Endothelial cell of umbilical vein (primary cell): ENCODE measurements at regions not wholly inside any gene's neighbourhood (a gene's known extent, or its start where the extent isn't known, plus 50 kb on each side); places are given as distances from the start of the nearest gene placed in this dataset.
"Not testable (repeated sequence)": the region's sequence is repeated elsewhere in the genome, so short reads cannot be mapped to it uniquely, and the experiment has no call there.

Experiments
- BruUV-seq: library from RNA; stranded (reverse); fragments of 400-500 nt; replicated peaks from 2 replicates; lab custom pipeline; 2021; lab: Mats Ljungman, UMichigan
- CTCF ChIA-PET: fragments of 300-600, 350-600 bp; sonication (Branson Sonifier 250); formaldehyde crosslinking; loops from one replicate; lab custom pipeline; 2021; ENCODE audit warnings: antibody characterized with exemption, inconsistent platforms; lab: Charles Lee
- POLR2A ChIA-PET: fragments of 300-600, 350-600 bp; sonication (Branson Sonifier 250); formaldehyde crosslinking; loops from one replicate; lab custom pipeline; 2021; ENCODE audit warnings: antibody characterized with exemption, inconsistent platforms; lab: Charles Lee
- DNase-seq: peaks from one replicate; pipeline ENCODE4 v3.0.0-alpha.2; 2011; ENCODE audit warnings: low read depth, low spot score
- FAIRE-seq: peaks from 2 replicates; lab custom pipeline; 2011; peaks lifted over from hg19 to GRCh38; lab: Jason Lieb, UNC
- H2AFZ ChIP-seq: 2 replicates; pipeline ENCODE4 v1.6.0; 2012; ENCODE audit warnings: low read depth, low read length, control low read depth, inconsistent platforms
- H3K27ac ChIP-seq: 2 replicates; pipeline ENCODE4 v1.5.1; 2011; ENCODE audit warnings: low read depth, mild to moderate bottlenecking, control low read depth, low read length, moderate library complexity; ENCODE audit not compliant: insufficient read depth
- H3K27me3 ChIP-seq, 2 experiments: 2 replicates each; pipeline versions ENCODE4 v1.6.0 to v1.6.1; 2011; ENCODE audit warnings: low read length in 2 of 2, mixed read lengths in 1 of 2; ENCODE audit not compliant: control insufficient read depth in 2 of 2, insufficient read depth in 2 of 2
- H3K36me3 ChIP-seq, 2 experiments: 2 replicates in 1 of 2; 3 replicates in 1 of 2; pipeline ENCODE4 v1.5.1; 2011; ENCODE audit warnings: low read length in 2 of 2, mild to moderate bottlenecking in 1 of 2, moderate library complexity in 1 of 2; ENCODE audit not compliant: control insufficient read depth in 2 of 2, insufficient read depth in 2 of 2; ENCODE audit errors: extremely low read depth in 1 of 2
- H3K4me1 ChIP-seq: 3 replicates; pipeline ENCODE4 v1.5.1; 2011; ENCODE audit warnings: mild to moderate bottlenecking, low read length; ENCODE audit not compliant: control insufficient read depth, insufficient read depth; ENCODE audit errors: extremely low read depth
- H3K4me2 ChIP-seq: 2 replicates; pipeline ENCODE4 v1.6.1; 2011; ENCODE audit warnings: low read length, control low read depth, mixed read lengths; ENCODE audit not compliant: insufficient read depth
- H3K4me3 ChIP-seq, 3 experiments: fragments of 200-600 bp in 1 of 3; sonication (generic), shearing (Covaris generic) in 1 of 3; replicated peaks in 1 of 3; 2 replicates each; pipeline ENCODE4 v1.5.1; 2011 to 2016; ENCODE audit warnings: control low read depth in 3 of 3, low read length in 3 of 3, mild to moderate bottlenecking in 2 of 3, inconsistent platforms in 1 of 3, low read depth in 1 of 3, moderate library complexity in 1 of 3; ENCODE audit not compliant: insufficient read depth in 1 of 3
- H3K79me2 ChIP-seq: 2 replicates; pipeline ENCODE4 v1.6.0; 2012; ENCODE audit warnings: low read length, inconsistent platforms; ENCODE audit not compliant: control insufficient read depth, insufficient read depth
- H3K9ac ChIP-seq: replicated peaks from 2 replicates; pipeline ENCODE3; 2011; ENCODE audit warnings: low read length, control low read depth; ENCODE audit not compliant: insufficient read depth; ENCODE audit errors: extremely low read depth
- H3K9me1 ChIP-seq: replicated peaks from 3 replicates; pipeline ENCODE4 v1.6.0; 2011; ENCODE audit warnings: mild to moderate bottlenecking, low read length; ENCODE audit not compliant: control insufficient read depth, insufficient read depth; ENCODE audit errors: extremely low read depth
- H3K9me3 ChIP-seq: replicated peaks from 2 replicates; pipeline ENCODE4 v1.5.1; 2012; ENCODE audit warnings: low read length, inconsistent platforms; ENCODE audit not compliant: control insufficient read depth, insufficient read depth
- H4K20me1 ChIP-seq: replicated peaks from 2 replicates; pipeline ENCODE3; 2011; ENCODE audit warnings: mild to moderate bottlenecking, low read length; ENCODE audit not compliant: control insufficient read depth, insufficient read depth; ENCODE audit errors: extremely low read depth
- FOS ChIP-seq: IDR thresholded peaks from 2 replicates; pipeline ENCODE4 v1.6.1; 2011; ENCODE audit warnings: mild to moderate bottlenecking, low read length, moderate library complexity, borderline replicate concordance; ENCODE audit not compliant: insufficient read depth
- MYC ChIP-seq: IDR thresholded peaks from one replicate; pipeline ENCODE4 v1.6.1; 2011; ENCODE audit warnings: mild to moderate bottlenecking, low read depth, low read length
- POLR2AphosphoS5 ChIP-seq: IDR thresholded peaks from 2 replicates; pipeline ENCODE4 v1.6.1; 2012; ENCODE audit warnings: low read depth, mild to moderate bottlenecking, control low read depth, low read length, moderate library complexity; ENCODE audit not compliant: insufficient read depth
- dilution Hi-C: fragments of 300-500 bp; cut with MboI; formaldehyde crosslinking; loops from one replicate; pipeline ENCODE4 v1.15.0; 2019; ENCODE audit warnings: low sequenced_read_pairs; ENCODE audit not compliant: extremely low pct_ligation_motif_present
- intact Hi-C: fragments of 100-400 bp; cut with micrococcal nuclease; formaldehyde crosslinking; loops from one replicate; pipeline ENCODE4 v1.10.0; 2022
- TF ChIP-seq, protein P1 (sequence below): IDR thresholded peaks from 2 replicates; pipeline ENCODE4 v1.6.1; 2011; ENCODE audit not compliant: insufficient read depth, insufficient read length

DNA sequence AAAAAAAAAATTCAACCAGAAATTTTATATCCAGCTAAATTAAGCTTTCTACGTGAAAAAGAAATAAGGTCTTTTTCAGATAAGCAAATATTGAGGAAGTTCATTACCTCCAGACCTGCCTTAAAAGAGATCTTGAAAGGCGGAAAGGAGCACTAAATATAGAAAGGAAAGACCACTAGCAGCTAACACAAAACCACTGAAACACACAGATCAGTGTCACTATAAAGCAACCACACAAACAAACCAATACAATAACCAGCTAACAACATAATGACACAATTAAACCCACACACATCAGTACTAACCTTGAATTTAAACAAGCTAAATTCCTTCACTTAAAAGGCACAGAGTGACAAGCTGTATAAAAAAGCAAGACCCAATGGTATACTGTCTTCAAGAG lies 958.3 kb downstream of the TSN start:
- Histone ChIP-seq H3K4me3 (no peak overlapping the region), H3K4me2 (no peak overlapping the region), H3K27ac (no peak overlapping the region), H3K9me1 (no peaks in the 10 kb centered on the region), H3K9ac (no peak overlapping the region), H2AFZ (no peak overlapping the region), H3K27me3 (no peaks in the 10 kb centered on the region), H4K20me1 (no peaks in the 10 kb centered on the region), H3K36me3 (no peaks in the 10 kb centered on the region), H3K79me2 (no peaks in the 10 kb centered on the region), H3K9me3 (peaks cover 3% of the 10 kb centered on the region), H3K4me1 (no peaks in the 10 kb centered on the region)
- intact Hi-C loops (no loop called here), dilution Hi-C loops (no loop called here)
- CTCF ChIA-PET, result no interaction called here
- no peak for FAIRE-seq
- no peak for DNase-seq
- POLR2A ChIA-PET, result no interaction called here
- TF ChIP-seq MYC, result no peak
- no peak for TF ChIP-seq POLR2AphosphoS5
- no peak for TF ChIP-seq FOS
- TF ChIP-seq, protein P1, sequence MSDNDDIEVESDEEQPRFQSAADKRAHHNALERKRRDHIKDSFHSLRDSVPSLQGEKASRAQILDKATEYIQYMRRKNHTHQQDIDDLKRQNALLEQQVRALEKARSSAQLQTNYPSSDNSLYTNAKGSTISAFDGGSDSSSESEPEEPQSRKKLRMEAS, result no peak
- BruUV-seq, result no TSS peak

DNA sequence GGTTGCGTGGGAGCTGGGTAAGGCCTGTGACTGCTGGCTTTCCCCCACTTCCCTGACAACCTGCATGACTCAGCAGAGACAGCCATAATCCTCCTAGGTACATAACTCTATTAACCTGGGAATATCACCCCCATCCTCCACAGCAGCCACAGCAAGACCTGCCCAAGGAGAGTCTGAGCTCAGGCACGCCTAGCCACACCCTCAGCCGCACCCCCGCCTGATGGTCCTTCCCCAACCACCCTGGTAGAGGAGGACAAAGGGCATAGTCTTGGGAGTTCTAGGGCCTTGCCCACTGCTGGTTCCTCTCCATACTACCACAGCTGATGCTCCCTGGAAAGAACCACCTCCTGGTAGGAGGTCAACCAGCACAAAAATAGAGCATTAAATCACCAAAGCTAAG lies 965.4 kb downstream of the TSN start:
- H2AFZ ChIP-seq, H3K27me3 ChIP-seq, H3K4me3 ChIP-seq, FAIRE-seq, H3K79me2 ChIP-seq, H4K20me1 ChIP-seq, H3K9ac ChIP-seq, H3K9me3 ChIP-seq, H3K4me2 ChIP-seq, CTCF ChIA-PET, dilution Hi-C loops, H3K36me3 ChIP-seq, H3K9me1 ChIP-seq, DNase-seq, H3K4me1 ChIP-seq, POLR2A ChIA-PET, BruUV-seq, H3K27ac ChIP-seq, intact Hi-C loops: not testable (repeated sequence)
